SJSA1 (cell line): ENCODE measurements at regions not wholly inside any gene's neighbourhood (a gene's known extent, or its start where the extent isn't known, plus 50 kb on each side); places are given as distances from the start of the nearest gene placed in this dataset.

Experiments
- DNase-seq, 2 experiments: peaks; one replicate each; pipeline ENCODE4 v3.0.0-alpha.2; 2015 to 2020; ENCODE audit warnings: low spot score in 2 of 2, low read depth in 1 of 2
- H3K27ac ChIP-seq: fragments of 250-450 bp; sonication (Bioruptor Pico); 2 replicates; pipeline ENCODE4 v1.5.1; 2020; ENCODE audit warnings: mild to moderate bottlenecking, moderate library complexity
- H3K27me3 ChIP-seq: fragments of 250-450 bp; sonication (Bioruptor Pico); replicated peaks from 2 replicates; pipeline ENCODE4 v1.5.1; 2020; ENCODE audit warnings: mild to moderate bottlenecking, moderate library complexity
- H3K36me3 ChIP-seq: fragments of 250-450 bp; sonication (Bioruptor Pico); 2 replicates; pipeline ENCODE4 v1.5.1; 2020; ENCODE audit warnings: mild to moderate bottlenecking
- H3K4me1 ChIP-seq: fragments of 250-450 bp; sonication (Bioruptor Pico); replicated peaks from 2 replicates; pipeline ENCODE4 v1.6.1; 2021; ENCODE audit warnings: mild to moderate bottlenecking
- H3K4me3 ChIP-seq: fragments of 250-450 bp; sonication (Bioruptor Pico); 2 replicates; pipeline ENCODE4 v1.5.1; 2020; ENCODE audit warnings: mild to moderate bottlenecking
- H3K9me3 ChIP-seq: fragments of 250-450 bp; sonication (Bioruptor Pico); replicated peaks from 2 replicates; pipeline ENCODE4 v1.5.1; 2020; ENCODE audit warnings: mild to moderate bottlenecking

GRCh38 chr14:26992403-26993115 is 394.7 kb upstream of the NOVA1 start:
- H3K27me3 ChIP-seq = no peaks in the 10 kb centered on the region
- H3K9me3 ChIP-seq = no peaks in the 10 kb centered on the region
- no peaks in the 10 kb centered on the region for H3K36me3 ChIP-seq
- H3K27ac ChIP-seq = no peak overlapping the region
- no peak overlapping the region for H3K4me3 ChIP-seq
- H3K4me1 ChIP-seq = no peaks in the 10 kb centered on the region
- no peak for DNase-seq

GRCh38 chr14:26993556-26993955 is 395.7 kb upstream of the NOVA1 start:
- Histone ChIP-seq H3K4me1 (no peaks in the 10 kb centered on the region), H3K36me3 (no peaks in the 10 kb centered on the region), H3K9me3 (no peaks in the 10 kb centered on the region), H3K4me3 (no peak overlapping the region), H3K27me3 (no peaks in the 10 kb centered on the region), H3K27ac (no peak overlapping the region)
- no peak for DNase-seq

GRCh38 chr14:26995301-26995700 is 397.5 kb upstream of the NOVA1 start:
- Histone ChIP-seq H3K4me3 (no peak overlapping the region), H3K27ac (no peak overlapping the region), H3K27me3 (no peaks in the 10 kb centered on the region), H3K36me3 (no peaks in the 10 kb centered on the region), H3K9me3 (no peaks in the 10 kb centered on the region), H3K4me1 (no peaks in the 10 kb centered on the region)
- no peak for DNase-seq

GRCh38 chr14:26996246-26996645 is 398.4 kb upstream of the NOVA1 start:
- Histone ChIP-seq H3K27ac (no peak overlapping the region), H3K27me3 (no peaks in the 10 kb centered on the region)

GRCh38 chr14:27002179-27002578 is 404.3 kb upstream of the NOVA1 start:
- Histone ChIP-seq H3K4me3 (no peak overlapping the region), H3K4me1 (no peaks in the 10 kb centered on the region), H3K27me3 (no peaks in the 10 kb centered on the region), H3K36me3 (no peaks in the 10 kb centered on the region), H3K27ac (no peak overlapping the region), H3K9me3 (no peaks in the 10 kb centered on the region)
- DNase-seq = no peak

More at GRCh38 chr14:26996246-26996645, 398.4 kb upstream of the NOVA1 start:
- Histone ChIP-seq H3K36me3 (no peaks in the 10 kb centered on the region), H3K4me1 (no peaks in the 10 kb centered on the region), H3K4me3 (no peak overlapping the region), H3K9me3 (no peaks in the 10 kb centered on the region)
- no peak for DNase-seq

GRCh38 chr14:27006570-27006969 is 408.7 kb upstream of the NOVA1 start:
- DNase-seq = no peak
- Histone ChIP-seq H3K27me3 (no peaks in the 10 kb centered on the region), H3K4me3 (no peak overlapping the region), H3K4me1 (no peaks in the 10 kb centered on the region), H3K9me3 (no peaks in the 10 kb centered on the region), H3K36me3 (no peaks in the 10 kb centered on the region), H3K27ac (no peak overlapping the region)

GRCh38 chr14:27008187-27008586 is 410.4 kb upstream of the NOVA1 start:
- Histone ChIP-seq H3K27ac (no peak overlapping the region), H3K27me3 (no peaks in the 10 kb centered on the region), H3K36me3 (no peaks in the 10 kb centered on the region), H3K4me1 (no peaks in the 10 kb centered on the region), H3K4me3 (no peak overlapping the region), H3K9me3 (no peaks in the 10 kb centered on the region)
- no peak for DNase-seq

- H3K27ac ChIP-seq = no peak overlapping the region
- H3K36me3 ChIP-seq = no peaks in the 10 kb centered on the region
- no peak for DNase-seq
- H3K27me3 ChIP-seq = no peaks in the 10 kb centered on the region
- H3K4me3 ChIP-seq = no peak overlapping the region
- H3K9me3 ChIP-seq = no peaks in the 10 kb centered on the region
- H3K4me1 ChIP-seq = no peaks in the 10 kb centered on the region
These were observed 414.8 kb upstream of the NOVA1 start for GRCh38 chr14:27012641-27013040.

GRCh38 chr14:27013678-27014077 is 415.8 kb upstream of the NOVA1 start:
- Histone ChIP-seq H3K4me1 (no peaks in the 10 kb centered on the region), H3K36me3 (no peaks in the 10 kb centered on the region), H3K9me3 (no peaks in the 10 kb centered on the region), H3K27ac (no peak overlapping the region), H3K4me3 (no peak overlapping the region), H3K27me3 (no peaks in the 10 kb centered on the region)
- no peak for DNase-seq

- no peak overlapping the region for H3K27ac ChIP-seq
- no peaks in the 10 kb centered on the region for H3K9me3 ChIP-seq
- no peak overlapping the region for H3K4me3 ChIP-seq
- no peaks in the 10 kb centered on the region for H3K4me1 ChIP-seq
- H3K27me3 ChIP-seq = no peaks in the 10 kb centered on the region
- no peaks in the 10 kb centered on the region for H3K36me3 ChIP-seq
- no peak for DNase-seq
These were observed 417.2 kb upstream of the NOVA1 start for GRCh38 chr14:27015065-27015464.

GRCh38 chr14:27025648-27026047 is 427.8 kb upstream of the NOVA1 start:
- H3K9me3 ChIP-seq = no peaks in the 10 kb centered on the region
- no peak overlapping the region for H3K27ac ChIP-seq
- no peaks in the 10 kb centered on the region for H3K27me3 ChIP-seq
- H3K36me3 ChIP-seq = no peaks in the 10 kb centered on the region
- H3K4me1 ChIP-seq = no peaks in the 10 kb centered on the region
- H3K4me3 ChIP-seq = no peak overlapping the region
- no peak for DNase-seq

GRCh38 chr14:27026097-27026496 is 428.3 kb upstream of the NOVA1 start:
- no peak for DNase-seq
- no peaks in the 10 kb centered on the region for H3K9me3 ChIP-seq
- H3K36me3 ChIP-seq = no peaks in the 10 kb centered on the region

GRCh38 chr14:27040552-27040951 is 442.7 kb upstream of the NOVA1 start:
- DNase-seq = no peak
- H3K27ac ChIP-seq = no peak overlapping the region
- no peaks in the 10 kb centered on the region for H3K4me1 ChIP-seq
- no peaks in the 10 kb centered on the region for H3K36me3 ChIP-seq
- H3K9me3 ChIP-seq = no peaks in the 10 kb centered on the region
- H3K4me3 ChIP-seq = no peak overlapping the region
- no peaks in the 10 kb centered on the region for H3K27me3 ChIP-seq

More at GRCh38 chr14:27026097-27026496, 428.3 kb upstream of the NOVA1 start:
- Histone ChIP-seq H3K27ac (no peak overlapping the region), H3K27me3 (no peaks in the 10 kb centered on the region), H3K4me3 (no peak overlapping the region), H3K4me1 (no peaks in the 10 kb centered on the region)

GRCh38 chr14:27049701-27050100 is 451.9 kb upstream of the NOVA1 start:
- Histone ChIP-seq H3K27me3 (no peaks in the 10 kb centered on the region), H3K27ac (no peak overlapping the region), H3K4me1 (no peaks in the 10 kb centered on the region), H3K9me3 (no peaks in the 10 kb centered on the region), H3K36me3 (no peaks in the 10 kb centered on the region), H3K4me3 (no peak overlapping the region)
- DNase-seq = no peak

- no peaks in the 10 kb centered on the region for H3K27me3 ChIP-seq
These were observed 452.4 kb upstream of the NOVA1 start for GRCh38 chr14:27050208-27050607.

More at GRCh38 chr14:27050208-27050607, 452.4 kb upstream of the NOVA1 start:
- no peak overlapping the region for H3K4me3 ChIP-seq
- no peak overlapping the region for H3K27ac ChIP-seq
- no peaks in the 10 kb centered on the region for H3K9me3 ChIP-seq
- no peak for DNase-seq
- no peaks in the 10 kb centered on the region for H3K4me1 ChIP-seq
- H3K36me3 ChIP-seq = no peaks in the 10 kb centered on the region
